SK-N-MC (cell line): ENCODE measurements at regions not wholly inside any gene's neighbourhood (a gene's known extent, or its start where the extent isn't known, plus 50 kb on each side); places are given as distances from the start of the nearest gene placed in this dataset.

Source experiments
- EZH2 ChIP-seq: fragments of 200-600 bp; sonication (generic); IDR thresholded peaks from one replicate; pipeline ENCODE4 v1.6.1; 2017; ENCODE audit warnings: antibody characterized with exemption
- POLR2AphosphoS5 ChIP-seq: IDR thresholded peaks from 2 replicates; pipeline ENCODE4 v1.6.1; 2012; ENCODE audit warnings: mild to moderate bottlenecking, low read depth, low read length, borderline replicate concordance

DNA sequence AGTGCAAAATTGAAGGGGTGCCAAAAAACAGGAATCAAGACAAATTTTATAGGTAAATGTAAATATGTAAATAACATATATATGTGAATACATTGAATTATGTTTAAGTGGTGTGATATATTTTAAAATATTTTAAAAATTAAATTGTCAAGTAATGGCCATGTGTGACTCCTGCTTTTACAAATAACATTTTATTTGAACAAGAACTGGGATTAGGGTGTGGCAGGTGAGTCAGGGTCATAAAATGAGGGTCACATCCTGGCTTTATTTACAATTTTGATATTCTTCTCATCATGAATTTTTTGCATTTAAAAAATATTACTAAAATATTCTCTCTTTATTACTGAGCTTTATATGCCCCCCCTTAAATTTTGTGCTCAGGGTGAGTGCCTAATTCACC is 601.1 kb upstream of the MAN1A1 start:
- TF ChIP-seq EZH2 = no peak
- no peak for TF ChIP-seq POLR2AphosphoS5
